ENCODE measurements at regions not wholly inside any gene's neighbourhood (a gene's known extent, or its start where the extent isn't known, plus 50 kb on each side); places are given as distances from the start of the nearest gene placed in this dataset.
"Not testable (repeated sequence)": the region's sequence is repeated elsewhere in the genome, so short reads cannot be mapped to it uniquely, and the experiment has no call there.

- Histone ChIP-seq H3K36me3 (no peaks in the 10 kb centered on the region), H3K9me3 (no peaks in the 10 kb centered on the region), H3K27me3 (no peaks in the 10 kb centered on the region), H3K4me3 (no peak overlapping the region)
- DNase-seq = no peak
Observed at GRCh38 chr4:171340258-171340657, 472.9 kb upstream of the GALNTL6 start.

- no peak overlapping the region for H3K4me3 ChIP-seq
Observed at GRCh38 chr4:171334549-171334948, 478.7 kb upstream of the GALNTL6 start.

GRCh38 chr4:171308661-171309060 lies 504.5 kb upstream of the GALNTL6 start:
- Histone ChIP-seq H3K27me3 (no peaks in the 10 kb centered on the region), H3K9me3 (no peaks in the 10 kb centered on the region), H3K36me3 (no peaks in the 10 kb centered on the region), H3K4me3 (no peak overlapping the region)
- no peak for DNase-seq

More at GRCh38 chr4:171334549-171334948, 478.7 kb upstream of the GALNTL6 start:
- no peak for DNase-seq
- H3K27me3 ChIP-seq = no peaks in the 10 kb centered on the region
- H3K9me3 ChIP-seq = no peaks in the 10 kb centered on the region
- H3K36me3 ChIP-seq = no peaks in the 10 kb centered on the region

- DNase-seq, H3K36me3 ChIP-seq, H3K9me3 ChIP-seq, H3K27me3 ChIP-seq, H3K4me3 ChIP-seq: not testable (repeated sequence)
Observed at GRCh38 chr4:171298048-171298718, 515.0 kb upstream of the GALNTL6 start.

- no peaks in the 10 kb centered on the region for H3K27me3 ChIP-seq
- H3K36me3 ChIP-seq = no peaks in the 10 kb centered on the region
- DNase-seq = no peak
- H3K9me3 ChIP-seq = no peaks in the 10 kb centered on the region
- no peak overlapping the region for H3K4me3 ChIP-seq
Observed at GRCh38 chr4:171288816-171289432, 524.3 kb upstream of the GALNTL6 start.

- H3K4me3 ChIP-seq = no peak overlapping the region
- no peaks in the 10 kb centered on the region for H3K9me3 ChIP-seq
- no peaks in the 10 kb centered on the region for H3K36me3 ChIP-seq
- H3K27me3 ChIP-seq = no peaks in the 10 kb centered on the region
- DNase-seq = no peak
Observed at GRCh38 chr4:171281359-171281758, 531.8 kb upstream of the GALNTL6 start.

- Histone ChIP-seq H3K36me3 (no peaks in the 10 kb centered on the region), H3K9me3 (no peaks in the 10 kb centered on the region), H3K27me3 (no peaks in the 10 kb centered on the region), H3K4me3 (no peak overlapping the region)
- DNase-seq = no peak
Observed at GRCh38 chr4:171279131-171279530, 534.1 kb upstream of the GALNTL6 start.

GRCh38 chr4:171266671-171267070 lies 546.5 kb upstream of the GALNTL6 start:
- Histone ChIP-seq H3K27me3 (no peaks in the 10 kb centered on the region), H3K36me3 (no peaks in the 10 kb centered on the region), H3K4me3 (no peak overlapping the region), H3K9me3 (no peaks in the 10 kb centered on the region)
- no peak for DNase-seq

GRCh38 chr4:171265190-171265818 lies 547.9 kb upstream of the GALNTL6 start:
- DNase-seq = no peak
- Histone ChIP-seq H3K36me3 (no peaks in the 10 kb centered on the region), H3K4me3 (no peak overlapping the region), H3K27me3 (no peaks in the 10 kb centered on the region), H3K9me3 (no peaks in the 10 kb centered on the region)

GRCh38 chr4:171256223-171256622 lies 557.0 kb upstream of the GALNTL6 start:
- Histone ChIP-seq H3K27me3 (no peaks in the 10 kb centered on the region), H3K9me3 (no peaks in the 10 kb centered on the region), H3K4me3 (no peak overlapping the region), H3K36me3 (no peaks in the 10 kb centered on the region)
- no peak for DNase-seq

- no peak for DNase-seq
- H3K36me3 ChIP-seq = no peaks in the 10 kb centered on the region
- no peaks in the 10 kb centered on the region for H3K27me3 ChIP-seq
- H3K4me3 ChIP-seq = no peak overlapping the region
- H3K9me3 ChIP-seq = no peaks in the 10 kb centered on the region
Observed at GRCh38 chr4:171246948-171247347, 566.3 kb upstream of the GALNTL6 start.

- H3K27me3 ChIP-seq = no peaks in the 10 kb centered on the region
- H3K9me3 ChIP-seq = no peaks in the 10 kb centered on the region
- no peak for DNase-seq
- no peak overlapping the region for H3K4me3 ChIP-seq
- H3K36me3 ChIP-seq = no peaks in the 10 kb centered on the region
Observed at GRCh38 chr4:171242831-171243230, 570.4 kb upstream of the GALNTL6 start.

GRCh38 chr4:171239196-171239595 lies 574.0 kb upstream of the GALNTL6 start:
- Histone ChIP-seq H3K27me3 (no peaks in the 10 kb centered on the region), H3K9me3 (no peaks in the 10 kb centered on the region), H3K4me3 (no peak overlapping the region), H3K36me3 (no peaks in the 10 kb centered on the region)
- DNase-seq = no peak

- no peak for DNase-seq
- H3K36me3 ChIP-seq = no peaks in the 10 kb centered on the region
- no peaks in the 10 kb centered on the region for H3K9me3 ChIP-seq
- H3K4me3 ChIP-seq = no peak overlapping the region
- no peaks in the 10 kb centered on the region for H3K27me3 ChIP-seq
Observed at GRCh38 chr4:171235521-171235920, 577.7 kb upstream of the GALNTL6 start.

- not testable (repeated sequence) for DNase-seq, H3K27me3 ChIP-seq, H3K9me3 ChIP-seq, H3K36me3 ChIP-seq, H3K4me3 ChIP-seq
Observed at GRCh38 chr4:171229354-171229753, 583.9 kb upstream of the GALNTL6 start.

GRCh38 chr4:171221181-171221580 lies 592.0 kb upstream of the GALNTL6 start:
- Histone ChIP-seq H3K9me3 (no peaks in the 10 kb centered on the region), H3K36me3 (no peaks in the 10 kb centered on the region), H3K27me3 (no peaks in the 10 kb centered on the region), H3K4me3 (no peak overlapping the region)
- DNase-seq = no peak

GRCh38 chr4:171203425-171203824 lies 609.8 kb upstream of the GALNTL6 start:
- Histone ChIP-seq H3K9me3 (no peaks in the 10 kb centered on the region), H3K36me3 (no peaks in the 10 kb centered on the region), H3K4me3 (no peak overlapping the region), H3K27me3 (no peaks in the 10 kb centered on the region)
- peak; percentile 18 for DNase-seq

- Histone ChIP-seq H3K36me3 (no peaks in the 10 kb centered on the region), H3K27me3 (no peaks in the 10 kb centered on the region), H3K9me3 (no peaks in the 10 kb centered on the region), H3K4me3 (no peak overlapping the region)
- no peak for DNase-seq
Observed at GRCh38 chr4:171202908-171203307, 610.3 kb upstream of the GALNTL6 start.
